BE2C (cell line): ENCODE measurements at regions not wholly inside any gene's neighbourhood (a gene's known extent, or its start where the extent isn't known, plus 50 kb on each side); places are given as distances from the start of the nearest gene placed in this dataset.

Experiments used
- DNase-seq: peaks from one replicate; pipeline ENCODE4 v3.0.0-alpha.2; 2020
- H3K27me3 ChIP-seq: fragments of 250-450 bp; sonication (Bioruptor Pico); 2 replicates; pipeline ENCODE4 v1.5.1; 2020; ENCODE audit warnings: mild to moderate bottlenecking
- H3K36me3 ChIP-seq: fragments of 250-450 bp; sonication (Bioruptor Pico); 2 replicates; pipeline ENCODE4 v1.5.1; 2020; ENCODE audit warnings: mild to moderate bottlenecking
- H3K4me1 ChIP-seq: fragments of 250-450 bp; sonication (Bioruptor Pico); 2 replicates; pipeline ENCODE4 v1.5.1; 2020
- H3K4me3 ChIP-seq: 2 replicates; pipeline ENCODE4 v1.5.1; 2011; ENCODE audit warnings: low read depth, low read length
- H3K9me3 ChIP-seq: fragments of 250-450 bp; sonication (Bioruptor Pico); 2 replicates; pipeline ENCODE4 v1.5.1; 2020
- TF ChIP-seq, protein P1 (sequence below): IDR thresholded peaks from 2 replicates; pipeline ENCODE4 v1.5.1; 2012; ENCODE audit warnings: mild to moderate bottlenecking, low read depth, low read length

DNA sequence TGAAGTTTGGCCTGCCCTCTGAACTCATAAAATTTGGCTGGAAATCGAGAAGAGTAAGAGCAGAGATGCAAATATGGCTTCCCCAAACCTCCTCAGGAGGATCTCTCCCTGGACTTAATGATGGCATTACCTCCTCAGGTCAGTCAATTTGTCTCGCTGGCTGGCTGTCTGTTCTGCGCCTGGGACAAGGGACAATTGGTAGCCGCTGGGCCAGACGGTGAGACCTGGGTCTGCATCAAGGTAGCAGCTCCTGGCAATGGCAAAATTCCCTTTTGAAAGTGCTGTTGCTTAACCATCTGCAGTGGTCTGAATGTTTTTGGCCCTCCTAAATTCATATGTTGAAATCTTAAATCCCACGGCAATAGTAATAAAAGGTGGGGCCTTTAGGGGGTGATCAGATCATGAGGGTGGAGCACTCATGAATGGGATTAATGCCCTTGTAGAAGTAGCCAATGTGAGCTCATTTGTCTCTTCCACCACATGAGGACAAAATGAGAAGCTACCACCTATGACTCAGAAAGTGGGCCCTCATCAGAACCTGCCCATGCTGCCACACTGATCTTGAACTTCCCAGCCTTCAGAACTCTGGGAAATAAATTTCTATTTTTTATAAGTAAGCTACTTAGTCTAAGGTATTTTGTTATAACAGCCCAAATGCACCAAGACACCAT lies 439.3 kb upstream of the KLF4 start:
- H3K9me3 ChIP-seq: no peaks in the 10 kb centered on the region
- H3K4me1 ChIP-seq: no peaks in the 10 kb centered on the region; the same call in 1 of the 2 replicates
- no peaks in the 10 kb centered on the region for H3K27me3 ChIP-seq
- no peak overlapping the region for H3K4me3 ChIP-seq
- no peaks in the 10 kb centered on the region for H3K36me3 ChIP-seq
- TF ChIP-seq, protein P1, sequence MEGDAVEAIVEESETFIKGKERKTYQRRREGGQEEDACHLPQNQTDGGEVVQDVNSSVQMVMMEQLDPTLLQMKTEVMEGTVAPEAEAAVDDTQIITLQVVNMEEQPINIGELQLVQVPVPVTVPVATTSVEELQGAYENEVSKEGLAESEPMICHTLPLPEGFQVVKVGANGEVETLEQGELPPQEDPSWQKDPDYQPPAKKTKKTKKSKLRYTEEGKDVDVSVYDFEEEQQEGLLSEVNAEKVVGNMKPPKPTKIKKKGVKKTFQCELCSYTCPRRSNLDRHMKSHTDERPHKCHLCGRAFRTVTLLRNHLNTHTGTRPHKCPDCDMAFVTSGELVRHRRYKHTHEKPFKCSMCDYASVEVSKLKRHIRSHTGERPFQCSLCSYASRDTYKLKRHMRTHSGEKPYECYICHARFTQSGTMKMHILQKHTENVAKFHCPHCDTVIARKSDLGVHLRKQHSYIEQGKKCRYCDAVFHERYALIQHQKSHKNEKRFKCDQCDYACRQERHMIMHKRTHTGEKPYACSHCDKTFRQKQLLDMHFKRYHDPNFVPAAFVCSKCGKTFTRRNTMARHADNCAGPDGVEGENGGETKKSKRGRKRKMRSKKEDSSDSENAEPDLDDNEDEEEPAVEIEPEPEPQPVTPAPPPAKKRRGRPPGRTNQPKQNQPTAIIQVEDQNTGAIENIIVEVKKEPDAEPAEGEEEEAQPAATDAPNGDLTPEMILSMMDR: no peak
- no peak for DNase-seq

DNA sequence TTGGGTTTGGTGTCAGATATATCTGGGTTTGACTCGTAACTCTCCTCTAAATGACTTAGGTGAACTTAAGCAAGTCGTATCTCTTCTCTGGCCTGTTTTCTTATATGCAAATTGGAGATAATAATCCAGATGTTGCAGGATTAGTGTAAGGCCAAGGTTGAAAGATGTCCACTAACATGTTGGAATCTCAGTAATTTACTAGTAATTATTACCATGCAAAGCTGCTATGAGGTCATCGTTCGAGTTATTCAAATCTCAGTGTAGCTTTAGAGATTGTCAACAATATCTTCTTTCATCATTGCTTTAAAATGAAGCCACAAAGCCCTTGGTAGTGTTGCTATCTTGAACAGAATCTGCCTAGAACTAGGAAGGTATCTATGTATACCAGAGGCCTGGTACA lies 437.7 kb upstream of the KLF4 start:
- no peak for DNase-seq
- no peak overlapping the region for H3K4me3 ChIP-seq
- H3K27me3 ChIP-seq: no peaks in the 10 kb centered on the region
- H3K36me3 ChIP-seq: no peaks in the 10 kb centered on the region
- TF ChIP-seq, protein P1: no peak
- no peaks in the 10 kb centered on the region; the same call in 1 of the 2 replicates for H3K4me1 ChIP-seq
- H3K9me3 ChIP-seq: no peaks in the 10 kb centered on the region

DNA sequence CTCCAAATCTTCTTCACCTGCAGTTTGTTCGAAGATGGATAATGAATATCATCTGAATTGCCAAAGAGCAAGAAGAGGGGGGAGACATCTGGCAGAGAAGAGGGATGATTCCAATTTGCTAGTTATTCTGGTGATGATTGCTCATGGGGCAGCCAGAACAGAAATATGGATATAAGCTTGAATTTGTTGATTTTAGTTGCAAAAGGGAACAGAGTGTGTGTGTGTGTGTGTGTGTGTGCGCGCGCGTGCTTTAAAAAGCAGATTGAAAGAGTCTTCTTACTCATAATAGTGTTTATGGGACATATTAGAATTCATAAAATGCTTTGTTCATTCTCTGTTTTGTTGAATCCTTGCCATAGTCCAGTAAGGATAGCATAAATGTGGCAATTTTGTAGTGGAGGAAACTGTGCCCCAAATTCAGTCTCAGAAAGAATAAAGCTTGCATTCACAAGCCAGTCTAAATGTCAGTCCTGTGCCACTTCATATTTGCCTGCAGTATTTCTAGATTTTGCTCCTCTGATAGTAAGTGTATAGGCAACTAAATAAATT lies 436.3 kb upstream of the KLF4 start:
- H3K4me1 ChIP-seq: no peaks in the 10 kb centered on the region
- DNase-seq: no peak
- no peaks in the 10 kb centered on the region for H3K36me3 ChIP-seq
- H3K4me3 ChIP-seq: no peak overlapping the region
- TF ChIP-seq, protein P1: no peak
- no peaks in the 10 kb centered on the region for H3K27me3 ChIP-seq
- no peaks in the 10 kb centered on the region for H3K9me3 ChIP-seq

DNA sequence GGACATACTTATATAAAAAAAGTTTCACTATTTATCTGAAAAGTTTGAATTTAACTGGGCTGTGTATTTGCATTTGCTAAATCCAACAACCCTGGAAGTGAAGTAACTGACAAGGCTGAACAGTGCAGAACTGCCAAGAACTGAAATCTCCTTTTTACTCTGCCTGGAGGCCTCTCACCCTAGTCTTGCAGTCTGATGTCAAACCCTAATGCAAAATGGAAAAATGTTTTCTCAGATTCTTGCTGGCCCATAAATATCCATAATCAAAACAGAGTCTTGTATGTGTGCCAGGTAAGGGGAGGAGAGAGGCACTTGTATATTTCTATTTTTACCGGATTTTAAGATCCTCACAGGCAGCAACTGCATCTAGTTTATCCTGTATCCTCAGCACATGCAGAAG lies 432.7 kb upstream of the KLF4 start:
- no peaks in the 10 kb centered on the region for H3K4me1 ChIP-seq
- no peaks in the 10 kb centered on the region for H3K9me3 ChIP-seq
- no peaks in the 10 kb centered on the region for H3K36me3 ChIP-seq
- no peak for DNase-seq
- TF ChIP-seq, protein P1: no peak
- H3K27me3 ChIP-seq: no peaks in the 10 kb centered on the region
- H3K4me3 ChIP-seq: no peak overlapping the region

DNA sequence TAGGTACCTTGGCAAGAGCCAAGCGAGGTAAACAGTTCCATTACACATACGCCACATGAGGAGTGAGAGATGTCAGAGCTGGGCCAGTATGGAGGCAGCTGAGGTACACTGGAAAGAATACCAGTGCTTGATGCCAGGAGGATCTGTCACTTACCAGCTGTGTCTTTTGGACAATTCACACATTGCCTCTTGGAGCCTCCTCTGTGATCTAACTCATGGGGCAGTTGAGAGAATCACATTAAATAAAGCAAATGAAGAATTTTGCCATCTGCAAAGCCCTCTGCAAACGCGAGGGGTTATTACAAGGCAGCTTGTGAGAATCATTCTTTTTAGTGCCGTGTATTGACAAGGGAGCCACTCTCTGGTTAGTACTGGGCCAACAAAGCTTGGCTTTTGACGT lies 429.7 kb upstream of the KLF4 start:
- H3K36me3 ChIP-seq: no peaks in the 10 kb centered on the region
- no peaks in the 10 kb centered on the region for H3K4me1 ChIP-seq
- no peak for DNase-seq
- no peaks in the 10 kb centered on the region for H3K9me3 ChIP-seq
- H3K27me3 ChIP-seq: no peaks in the 10 kb centered on the region
- no peak overlapping the region for H3K4me3 ChIP-seq
- TF ChIP-seq, protein P1: no peak

DNA sequence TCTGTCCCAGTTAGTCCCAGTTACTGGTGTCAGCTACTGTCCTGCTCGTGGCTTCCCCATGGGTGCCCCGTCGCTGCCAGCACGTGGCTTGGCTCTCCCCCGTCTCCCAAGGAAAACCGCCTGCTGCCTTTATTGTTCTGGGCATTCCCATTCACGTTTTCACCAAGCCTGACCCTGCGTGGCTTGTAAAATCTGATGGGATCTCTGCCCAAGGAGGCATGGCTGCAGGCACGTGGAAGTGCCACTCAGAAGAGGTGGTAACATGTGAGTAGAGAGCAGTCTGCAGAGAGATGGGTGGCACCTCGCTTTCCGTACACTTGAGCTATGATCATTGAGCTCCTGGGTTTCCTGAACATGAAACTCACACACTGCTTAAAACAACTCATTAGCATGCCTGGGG lies 429.2 kb upstream of the KLF4 start:
- DNase-seq: no peak
- Histone ChIP-seq H3K27me3 (no peaks in the 10 kb centered on the region), H3K4me1 (no peaks in the 10 kb centered on the region), H3K36me3 (no peaks in the 10 kb centered on the region), H3K9me3 (no peaks in the 10 kb centered on the region), H3K4me3 (no peak overlapping the region)
- TF ChIP-seq, protein P1: no peak
